HG03460 (cell line): ENCODE measurements at regions not wholly inside any gene's neighbourhood (a gene's known extent, or its start where the extent isn't known, plus 50 kb on each side); places are given as distances from the start of the nearest gene placed in this dataset.

Source experiments
- ATAC-seq: cut with Tn5 transposase; IDR thresholded peaks from one replicate; pipeline ENCODE4 v1.9.1; 2021; ENCODE audit not compliant: unreplicated experiment

GRCh38 chr18:67926929-67927864 lies 410.7 kb upstream of the DSEL start:
- no peak for ATAC-seq

GRCh38 chr18:67924656-67925055 lies 408.1 kb upstream of the DSEL start:
- no peak for ATAC-seq

GRCh38 chr18:67919316-67919715 lies 402.8 kb upstream of the DSEL start:
- ATAC-seq, result no peak

GRCh38 chr18:67916097-67916496 lies 399.6 kb upstream of the DSEL start:
- no peak for ATAC-seq

GRCh38 chr18:67913040-67913439 lies 396.5 kb upstream of the DSEL start:
- no peak for ATAC-seq

- no peak for ATAC-seq
Observed at GRCh38 chr18:67901573-67901972, 385.1 kb upstream of the DSEL start.

- ATAC-seq, result no peak
Observed at GRCh38 chr18:67896451-67896850, 379.9 kb upstream of the DSEL start.

GRCh38 chr18:67893916-67894315 lies 377.4 kb upstream of the DSEL start:
- ATAC-seq, result no peak

- no peak for ATAC-seq
Observed at GRCh38 chr18:67876871-67877270, 360.4 kb upstream of the DSEL start.

- ATAC-seq, result no peak
Observed at GRCh38 chr18:67875944-67876343, 359.4 kb upstream of the DSEL start.

GRCh38 chr18:67875060-67875459 lies 358.5 kb upstream of the DSEL start:
- no peak for ATAC-seq

GRCh38 chr18:67865400-67865799 lies 348.9 kb upstream of the DSEL start:
- no peak for ATAC-seq

- no peak for ATAC-seq
Observed at GRCh38 chr18:67864677-67865340, 348.3 kb upstream of the DSEL start.

- ATAC-seq, result no peak
Observed at GRCh38 chr18:67862069-67862468, 345.5 kb upstream of the DSEL start.

GRCh38 chr18:67854340-67854739 lies 337.8 kb upstream of the DSEL start:
- ATAC-seq, result no peak

- no peak for ATAC-seq
Observed at GRCh38 chr18:67846422-67847098, 330.0 kb upstream of the DSEL start.

GRCh38 chr18:67845035-67845434 lies 328.5 kb upstream of the DSEL start:
- ATAC-seq, result no peak

GRCh38 chr18:67840379-67840778 lies 323.9 kb upstream of the DSEL start:
- ATAC-seq, result no peak

- no peak for ATAC-seq
Observed at GRCh38 chr18:67818432-67818831, 301.9 kb upstream of the DSEL start.

GRCh38 chr18:67815280-67815679 lies 298.8 kb upstream of the DSEL start:
- ATAC-seq, result no peak

- ATAC-seq, result no peak
Observed at GRCh38 chr18:67813380-67814028, 297.0 kb upstream of the DSEL start.
